ENCODE measurements at regions not wholly inside any gene's neighbourhood (a gene's known extent, or its start where the extent isn't known, plus 50 kb on each side); places are given as distances from the start of the nearest gene placed in this dataset.
"Not testable (repeated sequence)": the region's sequence is repeated elsewhere in the genome, so short reads cannot be mapped to it uniquely, and the experiment has no call there.

- 81 to 92% (median 89%) methylated on average over 8 of the region's 8 CpGs for WGBS, 4 donors
- ATAC-seq; H3K36me3 ChIP-seq; H3K27me3 ChIP-seq; intact Hi-C loops (cut with DNase I); H3K9me3 ChIP-seq; H3K4me3 ChIP-seq; DNase-seq; H3K27ac ChIP-seq; H3K4me1 ChIP-seq: not testable (repeated sequence)
These were observed 70.9 kb downstream of the NPIPA5 start for GRCh38 chr16:15307184-15307583.

DNA sequence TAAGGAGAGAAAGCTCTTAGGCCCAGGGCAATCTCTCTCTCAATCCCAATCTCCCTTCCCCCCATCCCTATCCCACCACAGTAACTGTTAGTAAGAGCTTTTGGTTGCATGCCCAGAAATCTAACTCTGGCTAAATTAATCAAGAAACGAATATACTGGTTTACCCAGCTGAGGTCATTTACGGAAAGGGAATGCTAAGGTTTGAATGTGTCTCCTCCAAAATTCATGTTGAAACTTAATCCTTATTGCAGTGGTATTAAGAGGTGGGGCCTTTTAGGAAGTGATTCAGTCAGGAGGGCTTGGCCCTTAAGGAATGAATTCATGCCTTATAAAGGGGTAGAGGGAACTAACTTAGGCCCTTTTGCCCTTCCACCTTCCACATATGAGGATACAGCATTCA is 72.2 kb downstream of the NPIPA5 start:
- H3K27me3 ChIP-seq; H3K4me1 ChIP-seq; DNase-seq; ATAC-seq; H3K36me3 ChIP-seq; intact Hi-C loops (cut with DNase I); H3K9me3 ChIP-seq; H3K4me3 ChIP-seq; H3K27ac ChIP-seq: not testable (repeated sequence)
- WGBS, 4 donors, result 40 to 63% (median 58%) methylated on average over 2 of the region's 2 CpGs

- H3K9me3 ChIP-seq; DNase-seq; H3K4me3 ChIP-seq; H3K36me3 ChIP-seq; H3K27ac ChIP-seq; intact Hi-C loops (cut with DNase I); ATAC-seq; H3K27me3 ChIP-seq; H3K4me1 ChIP-seq: not testable (repeated sequence)
- WGBS, 4 donors, result 7 to 25% (median 16%) methylated on average over 5 to 9 of the region's 10 CpGs
These were observed 74.3 kb downstream of the NPIPA5 start for GRCh38 chr16:15303667-15304324.

DNA sequence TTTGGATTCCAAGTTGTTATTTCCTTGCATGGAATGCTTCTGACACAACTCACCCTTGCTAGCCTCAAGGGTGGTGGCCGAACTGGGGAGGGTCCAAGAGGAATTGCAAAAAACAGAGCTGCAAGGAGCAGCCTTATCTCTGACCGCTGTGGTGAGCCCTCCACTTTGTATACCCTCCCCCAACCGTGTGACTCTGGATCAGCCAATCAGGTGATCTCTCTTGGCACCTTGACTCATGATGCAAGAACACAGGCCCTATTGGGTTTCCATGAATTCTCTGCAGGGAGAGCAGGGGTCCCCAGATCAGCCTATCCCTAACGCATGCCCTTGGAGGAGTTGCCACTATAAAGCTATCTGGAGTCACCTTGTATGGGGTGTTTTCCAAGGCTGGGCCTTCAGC is 81.0 kb downstream of the NPIPA5 start:
- H3K9me3 ChIP-seq; H3K36me3 ChIP-seq; H3K27ac ChIP-seq; intact Hi-C loops (cut with DNase I); H3K4me3 ChIP-seq; H3K27me3 ChIP-seq; H3K4me1 ChIP-seq; DNase-seq; ATAC-seq: not testable (repeated sequence)
- WGBS, 4 donors, result 73 to 75% methylated on average over 1 of the region's 4 CpGs; no CpG with 5 or more reads in 2 of the 4 donors

DNA sequence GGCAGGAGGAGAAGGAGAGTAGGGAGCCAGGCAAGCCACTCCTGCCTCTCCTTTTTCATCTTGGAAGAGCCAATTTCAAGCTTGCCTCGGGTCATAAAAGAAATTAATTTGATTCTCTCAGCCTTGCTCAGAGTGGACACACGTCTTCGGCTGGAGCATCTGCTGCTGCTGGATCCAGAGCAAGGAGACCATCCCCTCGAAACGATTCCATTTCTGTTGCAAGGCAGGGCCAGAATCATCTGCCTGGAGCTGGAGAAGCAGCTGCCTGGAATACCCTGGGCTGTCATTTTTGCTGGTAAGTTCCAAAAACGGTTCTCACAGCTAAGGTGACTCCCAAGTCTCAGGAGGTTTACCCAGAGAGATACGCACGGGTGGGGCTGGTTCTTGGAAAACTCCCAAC is 103.3 kb downstream of the NPIPA5 start:
- H3K27me3 ChIP-seq; H3K9me3 ChIP-seq; intact Hi-C loops (cut with DNase I); H3K4me3 ChIP-seq; H3K27ac ChIP-seq; ATAC-seq; DNase-seq; H3K4me1 ChIP-seq; H3K36me3 ChIP-seq: not testable (repeated sequence)
- 66 to 83% (median 67%) methylated on average over 4 to 8 of the region's 8 CpGs for WGBS, 4 donors

DNA sequence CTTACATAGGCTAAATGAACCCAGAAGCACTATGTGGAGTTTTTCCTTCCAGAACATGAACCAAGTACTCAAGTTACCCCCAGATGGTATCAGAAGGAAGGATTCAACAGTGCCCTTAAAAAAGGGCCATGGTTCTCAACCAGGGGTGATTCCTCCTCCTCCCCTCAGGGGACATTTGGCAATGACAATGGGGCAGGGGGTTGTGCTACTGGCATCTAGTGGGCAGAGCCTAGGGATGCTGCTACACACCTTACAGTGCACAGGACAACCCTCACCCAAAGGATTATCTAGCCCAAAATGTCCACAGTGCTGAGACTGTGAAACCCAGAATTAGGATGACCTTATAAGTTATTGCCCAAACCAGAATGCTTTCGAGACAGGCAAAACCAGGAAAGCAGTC is 104.1 kb downstream of the NPIPA5 start:
- H3K4me3 ChIP-seq; H3K27ac ChIP-seq; H3K9me3 ChIP-seq; intact Hi-C loops (cut with DNase I); H3K4me1 ChIP-seq; H3K36me3 ChIP-seq; H3K27me3 ChIP-seq; DNase-seq: not testable (repeated sequence)
- 84 to 94% methylated on average over 1 of the region's 1 CpG; no CpG with 5 or more reads in 2 of the 4 donors for WGBS, 4 donors
- ATAC-seq, result peak in 1 of 4 donors; percentile 41

DNA sequence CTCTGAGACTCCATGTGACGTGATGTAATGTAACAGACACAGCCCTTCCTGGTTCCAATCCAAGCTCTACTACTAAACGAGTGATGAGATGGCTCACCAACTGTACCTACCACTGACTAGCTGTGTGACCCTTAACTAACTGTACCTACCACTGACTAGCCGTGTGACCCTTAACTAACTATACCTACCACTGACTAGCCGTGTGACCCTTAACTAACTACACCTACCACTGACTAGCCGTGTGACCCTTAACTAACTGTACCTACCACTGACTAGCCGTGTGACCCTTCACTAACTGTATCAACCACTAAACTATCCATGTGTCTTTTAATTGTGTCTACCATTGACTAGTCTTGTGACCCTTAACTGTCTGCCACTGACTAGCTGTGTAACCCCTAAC is 111.2 kb downstream of the NPIPA5 start:
- H3K4me1 ChIP-seq; H3K9me3 ChIP-seq; intact Hi-C loops (cut with DNase I); ATAC-seq; H3K36me3 ChIP-seq; H3K27ac ChIP-seq; DNase-seq; H3K27me3 ChIP-seq; H3K4me3 ChIP-seq: not testable (repeated sequence)
- 71 to 83% (median 78%) methylated on average over 5 to 6 of the region's 6 CpGs for WGBS, 4 donors

DNA sequence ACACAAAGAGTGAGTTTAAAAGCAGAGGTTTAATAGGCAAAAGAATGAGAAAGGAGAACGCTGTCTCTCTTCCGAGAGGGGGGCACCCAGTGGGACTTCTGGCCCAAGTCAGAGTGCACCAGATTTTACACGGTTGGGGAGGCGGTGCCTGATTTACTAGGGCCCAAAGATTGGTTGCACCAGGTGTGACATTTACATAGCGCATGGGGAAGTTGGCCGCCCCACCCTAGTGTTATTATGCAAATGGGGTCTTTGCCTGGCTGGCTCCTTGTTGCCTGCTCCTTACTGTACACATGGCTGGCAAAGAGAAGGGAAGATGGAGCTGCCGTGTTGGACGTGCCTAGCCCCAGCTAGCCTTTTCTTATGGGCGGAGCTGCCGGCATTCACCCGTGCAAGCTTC is 115.9 kb downstream of the NPIPA5 start:
- ATAC-seq; intact Hi-C loops (cut with DNase I): not testable (repeated sequence)

GRCh38 chr16:15247971-15248370 is 130.1 kb downstream of the NPIPA5 start:
- H3K4me3 ChIP-seq; ATAC-seq; H3K27me3 ChIP-seq; intact Hi-C loops (cut with DNase I); H3K27ac ChIP-seq; H3K4me1 ChIP-seq; DNase-seq; H3K36me3 ChIP-seq; H3K9me3 ChIP-seq: not testable (repeated sequence)
- WGBS, 4 donors, result no CpG with 5 or more reads among the region's 2 CpGs

More for the DNA sequence above, 115.9 kb downstream of the NPIPA5 start:
- H3K4me3 ChIP-seq, H3K27me3 ChIP-seq, H3K4me1 ChIP-seq, H3K27ac ChIP-seq, H3K36me3 ChIP-seq, DNase-seq, H3K9me3 ChIP-seq: not testable (repeated sequence)
- WGBS, 4 donors, result 47 to 55% (median 51%) methylated on average over 2 to 11 of the region's 11 CpGs

GRCh38 chr16:15236674-15237323 is 141.3 kb downstream of the NPIPA5 start:
- WGBS, 4 donors, result 66 to 73% (median 70%) methylated on average over 2 of the region's 3 CpGs
- H3K4me3 ChIP-seq, ATAC-seq: not testable (repeated sequence)

GRCh38 chr16:15235140-15235539 is 141.1 kb upstream of the RRN3 start:
- intact Hi-C loops (cut with DNase I), result not testable (repeated sequence)

More at GRCh38 chr16:15236674-15237323, 141.3 kb downstream of the NPIPA5 start:
- H3K4me1 ChIP-seq; H3K9me3 ChIP-seq; H3K27me3 ChIP-seq; H3K27ac ChIP-seq; DNase-seq; H3K36me3 ChIP-seq; intact Hi-C loops (cut with DNase I): not testable (repeated sequence)

More at GRCh38 chr16:15235140-15235539, 141.1 kb upstream of the RRN3 start:
- not testable (repeated sequence) for H3K36me3 ChIP-seq, H3K9me3 ChIP-seq, H3K27me3 ChIP-seq, H3K4me3 ChIP-seq, H3K27ac ChIP-seq, H3K4me1 ChIP-seq, DNase-seq, ATAC-seq
- WGBS, 4 donors, result 58 to 70% (median 60%) methylated on average over 3 of the region's 5 CpGs
